ENCODE measurements at regions not wholly inside any gene's neighbourhood (a gene's known extent, or its start where the extent isn't known, plus 50 kb on each side); places are given as distances from the start of the nearest gene placed in this dataset.

DNA sequence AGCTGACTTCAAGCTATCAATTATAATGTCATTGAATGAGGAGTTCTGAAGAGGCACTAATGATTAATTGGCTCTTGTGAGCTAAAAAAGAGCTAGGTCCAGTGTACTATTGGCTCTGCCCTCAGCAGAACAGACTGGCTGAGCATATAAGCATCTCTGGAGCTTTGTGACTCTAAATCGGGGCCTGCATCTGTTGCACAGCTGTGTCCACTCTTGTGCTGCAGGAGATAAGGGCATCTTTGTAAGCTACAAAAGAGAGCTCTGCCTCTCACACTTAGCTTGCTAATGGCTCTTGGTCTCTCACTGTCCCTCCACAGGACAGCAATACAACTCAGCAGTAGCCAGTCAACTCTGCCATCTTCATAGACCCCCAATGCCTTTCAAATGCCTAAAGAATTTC, 61.5 kb upstream of the L3MBTL4 start (continued):
- no peak for TF ChIP-seq ZBTB33 (IDR thresholded peaks at IDR 0.05; ENCODE audit: extremely low read depth, insufficient replicate concordance, low read length)
- TF ChIP-seq POLR2A (IDR thresholded peaks at IDR 0.05; ENCODE audit: borderline replicate concordance, extremely low read depth, insufficient read depth, insufficient read length), result no peak
- no peak for TF ChIP-seq CTCF (IDR thresholded peaks at IDR 0.05 in 2 of 3, conservative IDR thresholded peaks at IDR 0.05 in 1 of 3; ENCODE audit: borderline replicate concordance in 1 of 3, insufficient read depth in 1 of 3, low read depth in 2 of 3, low read length in 2 of 3)
- no peak for TF ChIP-seq EGR1 (IDR thresholded peaks at IDR 0.05; ENCODE audit: low read depth)
- TF ChIP-seq ATF3 (IDR thresholded peaks at IDR 0.05), result no peak
- no peak for TF ChIP-seq YY1 (IDR thresholded peaks at IDR 0.05; ENCODE audit: extremely low read depth, insufficient replicate concordance, low read depth, low read length)
- no peak for TF ChIP-seq SP1 (IDR thresholded peaks at IDR 0.05; ENCODE audit: low read depth)
- no peak for TF ChIP-seq JUND (IDR thresholded peaks at IDR 0.05)
- no peak for TF ChIP-seq CBX3 (IDR thresholded peaks at IDR 0.05; ENCODE audit: low read depth)
- TF ChIP-seq SRF (IDR thresholded peaks at IDR 0.05; ENCODE audit: low read depth), result no peak
- TF ChIP-seq MAX (IDR thresholded peaks at IDR 0.05), result no peak

- CTCF ChIA-PET, result no interaction called here
- no TSS peak for BruUV-seq (replicated peaks)
- H3K9me2 ChIP-seq (ENCODE audit: insufficient read depth), result no peaks in the 10 kb centered on the region
- no peak overlapping the region for H3K9ac ChIP-seq (ENCODE audit: low read length)
- H3K4me2 ChIP-seq (ENCODE audit: low read length), result no peak overlapping the region
- no peak overlapping the region for H2AFZ ChIP-seq (ENCODE audit: low read depth, low read length, poor library complexity, severe bottlenecking)
- intact Hi-C loops (cut with micrococcal nuclease), result no loop called here
- H3K9me3 ChIP-seq (ENCODE audit: control insufficient read depth in 1 of 2, insufficient read depth in 1 of 2, low read depth in 1 of 2, low read length in 2 of 2), result peaks cover 15 to 34% of the 10 kb centered on the region in 2 experiments; a peak in 2 of 4 replicates
- no peaks in the 10 kb centered on the region for H3K4me1 ChIP-seq (ENCODE audit: control insufficient read depth in 1 of 2, insufficient read depth in 2 of 2, low read length in 2 of 2)
- H4K20me1 ChIP-seq (ENCODE audit: insufficient read depth), result no peaks in the 10 kb centered on the region
- no peaks in the 10 kb centered on the region for H3K79me2 ChIP-seq (ENCODE audit: insufficient read depth, low read length)
- no peaks in the 10 kb centered on the region for H3K27me3 ChIP-seq (ENCODE audit: insufficient read depth, low read length)
- POLR2A ChIA-PET, result no interaction called here
- DNase-seq (ENCODE audit: low read depth, low spot score), result no peak
- no peak for ATAC-seq
- no peaks in the 10 kb centered on the region for H3K36me3 ChIP-seq (ENCODE audit: control insufficient read depth in 1 of 2, insufficient read depth in 2 of 2, low read length in 2 of 2)
- H3K27ac ChIP-seq (ENCODE audit: low read depth, low read length), result no peak overlapping the region
- RAD21 ChIA-PET (ENCODE audit: low non-redundant PET in 1 of 2, low total read pairs in 2 of 2, uncharacterized antibody in 2 of 2, unreplicated experiment in 2 of 2), result no interaction called here
- H3K4me3 ChIP-seq (replicated peaks in 1 of 2; ENCODE audit: low read depth in 1 of 2, low read length in 2 of 2), result no peak overlapping the region
- TF ChIP-seq RAD21 (IDR thresholded peaks at IDR 0.05; ENCODE audit: low read depth) (no peak), EGR1 (IDR thresholded peaks at IDR 0.05; ENCODE audit: low read depth) (no peak), CTCF (IDR thresholded peaks at IDR 0.05 in 2 of 3, conservative IDR thresholded peaks at IDR 0.05 in 1 of 3; ENCODE audit: borderline replicate concordance in 1 of 3, insufficient read depth in 1 of 3, low read depth in 2 of 3, low read length in 2 of 3) (no peak), TCF7L2 (IDR thresholded peaks at IDR 0.05; ENCODE audit: borderline replicate concordance, extremely low read depth, insufficient read depth, insufficient read length) (no peak), MAX (IDR thresholded peaks at IDR 0.05) (no peak), YY1 (IDR thresholded peaks at IDR 0.05; ENCODE audit: extremely low read depth, insufficient replicate concordance, low read depth, low read length) (no peak), FOSL1 (IDR thresholded peaks at IDR 0.05; ENCODE audit: low read depth) (no peak), CEBPB (IDR thresholded peaks at IDR 0.05; ENCODE audit: low read depth) (no peak), ZBTB33 (IDR thresholded peaks at IDR 0.05; ENCODE audit: extremely low read depth, insufficient replicate concordance, low read length) (no peak), SIN3A (IDR thresholded peaks at IDR 0.05; ENCODE audit: low read depth) (no peak)
These were observed 62.2 kb upstream of the L3MBTL4 start for GRCh38 chr18:6476880-6477279.
